ENCODE measurements at regions not wholly inside any gene's neighbourhood (a gene's known extent, or its start where the extent isn't known, plus 50 kb on each side); places are given as distances from the start of the nearest gene placed in this dataset.
"Not testable (repeated sequence)": the region's sequence is repeated elsewhere in the genome, so short reads cannot be mapped to it uniquely, and the experiment has no call there.

DNA sequence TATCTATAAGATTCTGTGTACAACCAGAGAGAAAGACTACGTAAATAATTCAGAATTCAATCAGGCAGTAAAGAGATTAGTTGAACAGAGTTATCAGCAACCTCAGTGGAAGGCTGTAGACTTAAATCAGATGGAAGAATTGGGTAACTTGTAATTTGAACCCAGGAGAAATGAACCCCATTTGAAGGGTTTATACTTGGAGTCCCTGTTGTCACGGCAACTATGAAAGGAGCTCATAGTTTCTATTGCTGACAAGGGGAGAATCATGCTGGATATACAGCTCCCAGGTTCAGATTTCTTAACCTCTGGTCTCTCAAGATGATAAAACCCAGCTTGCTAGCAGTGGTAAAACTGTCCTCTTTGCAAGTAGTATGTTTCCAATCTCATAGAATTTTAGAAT, 54.4 kb upstream of the BMP4 start:
- no peak for DNase-seq

DNA sequence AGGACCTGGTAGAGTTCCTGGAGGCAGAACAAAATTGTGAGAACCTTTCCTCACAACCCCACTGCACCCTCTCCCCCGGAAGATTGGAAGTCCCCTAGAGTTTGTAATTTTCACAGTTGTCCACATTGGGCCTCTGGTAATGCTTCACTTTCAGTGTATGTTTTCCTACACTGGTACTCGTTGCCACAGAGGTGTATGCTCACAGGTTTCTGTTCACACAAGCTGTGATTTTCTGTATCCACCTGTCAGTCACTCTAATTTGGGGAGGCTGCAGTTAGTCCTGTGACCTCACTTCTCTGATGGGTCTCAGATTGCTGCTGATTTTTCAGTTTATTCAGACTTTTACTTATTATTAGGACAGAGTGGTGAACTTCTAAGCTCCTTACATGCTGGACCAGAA, 66.4 kb upstream of the BMP4 start:
- DNase-seq = no peak

DNA sequence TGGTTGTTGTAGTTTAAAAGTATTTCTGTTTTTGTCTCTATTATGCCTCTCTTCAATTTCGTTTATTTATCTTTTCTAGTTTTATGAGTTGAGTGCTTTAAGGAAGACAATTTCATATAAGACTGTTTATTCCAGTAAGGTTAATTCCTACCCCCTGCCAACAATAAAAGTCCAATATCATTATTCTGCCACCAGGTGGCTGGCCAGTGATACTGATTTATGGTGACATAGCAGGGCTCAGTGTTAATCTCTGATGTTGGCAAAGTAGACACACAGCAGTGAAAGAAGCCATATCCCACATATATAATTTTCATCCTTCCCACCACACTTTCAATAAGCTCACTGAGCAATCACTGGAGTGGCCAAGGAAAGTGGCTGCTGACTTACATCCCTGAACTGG, 69.0 kb upstream of the BMP4 start:
- DNase-seq = no peak

DNA sequence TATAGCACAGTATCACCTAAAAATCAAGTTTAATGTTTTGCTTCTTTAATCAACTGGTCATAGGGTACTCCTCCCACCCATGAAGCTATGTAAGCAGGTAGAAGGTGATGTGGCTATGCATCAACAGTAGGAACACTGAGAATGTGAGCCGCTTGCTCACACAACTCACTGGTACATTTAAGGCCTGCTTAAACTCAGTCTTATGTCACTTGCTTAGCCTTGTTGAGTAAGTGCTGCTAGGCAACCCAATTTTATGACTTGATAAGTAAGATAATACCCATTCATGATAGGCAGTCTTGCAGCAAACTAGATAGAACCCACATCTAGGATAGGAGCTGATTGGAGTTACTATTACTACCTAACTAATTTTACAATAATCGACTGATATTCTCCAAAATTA, 70.0 kb upstream of the BMP4 start:
- no peak for DNase-seq

DNA sequence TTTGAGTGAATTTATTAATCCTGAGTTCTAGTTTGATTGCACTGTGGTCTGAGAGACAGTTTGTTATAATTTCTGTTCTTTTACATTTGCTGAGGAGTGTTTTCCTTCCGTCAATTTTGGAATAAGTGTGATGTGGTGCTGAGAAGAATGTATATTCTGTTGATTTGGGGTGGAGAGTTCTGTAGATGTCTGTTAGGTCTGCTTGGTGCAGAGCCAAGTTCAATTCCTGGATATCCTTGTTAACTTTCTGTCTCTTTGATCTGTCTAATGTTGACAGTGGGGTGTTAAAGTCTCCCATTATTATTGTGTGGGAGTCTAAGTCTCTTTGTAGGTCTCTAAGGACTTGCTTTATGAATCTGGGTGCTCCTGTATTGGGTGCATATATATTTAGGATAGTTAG, 74.4 kb upstream of the BMP4 start:
- not testable (repeated sequence) for DNase-seq

DNA sequence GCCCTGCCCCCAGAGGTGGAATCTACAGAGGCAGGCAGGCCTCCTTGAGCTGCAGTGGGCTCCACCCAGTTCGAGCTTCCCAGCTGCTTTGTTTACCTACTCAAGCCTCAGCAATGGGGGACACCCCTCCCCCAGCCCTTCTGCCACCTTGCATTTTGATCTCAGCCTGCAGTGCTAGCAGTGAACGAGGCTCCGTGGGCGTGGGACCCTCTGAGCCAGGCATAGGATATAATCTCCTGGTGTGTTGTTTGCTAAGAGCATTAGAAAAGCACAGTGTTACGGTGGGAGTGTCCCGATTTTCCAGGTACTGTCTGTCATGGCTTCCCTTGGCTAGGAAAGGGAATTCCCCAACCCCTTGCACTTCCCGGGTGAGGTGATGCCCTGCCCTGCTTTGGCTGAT, 76.7 kb upstream of the BMP4 start:
- not testable (repeated sequence) for DNase-seq

DNA sequence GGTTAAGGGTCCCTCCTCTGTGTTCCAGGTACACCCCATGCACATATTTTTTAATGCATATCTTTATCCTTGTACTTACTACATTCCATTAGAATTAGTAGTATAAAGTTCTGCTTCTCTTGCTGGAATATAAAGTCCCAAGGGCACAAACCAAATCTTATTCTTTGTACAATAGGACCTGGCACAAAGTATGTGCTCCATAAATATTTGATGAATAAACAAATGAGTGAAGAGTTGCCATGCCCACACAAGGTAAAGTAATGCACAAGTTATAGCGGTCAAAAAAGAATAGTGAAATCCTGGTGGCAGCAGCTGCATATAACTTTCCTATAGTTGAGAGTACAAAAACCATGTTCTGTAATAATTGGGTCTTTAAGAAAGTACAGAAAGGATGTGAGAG, 82.1 kb upstream of the BMP4 start:
- no peak for DNase-seq

DNA sequence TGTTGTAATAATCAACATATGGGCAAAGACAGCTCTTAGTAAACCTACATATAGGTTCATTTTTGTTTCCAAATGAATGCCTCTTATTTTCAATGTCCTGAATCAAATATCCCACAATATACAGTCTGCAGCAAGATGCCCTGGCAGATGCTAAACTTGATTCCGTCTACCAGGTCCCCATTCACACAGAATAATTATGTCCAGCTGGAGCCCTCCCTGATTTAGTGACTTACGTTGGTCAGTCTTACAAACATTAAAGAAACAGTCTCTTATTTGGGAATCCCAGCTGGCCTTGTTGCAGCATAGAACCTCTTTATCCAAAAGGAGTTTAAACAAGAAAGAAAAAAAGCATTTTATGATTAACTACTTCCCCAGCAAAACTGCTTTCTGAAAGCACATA, 82.7 kb upstream of the BMP4 start:
- no peak for DNase-seq

DNA sequence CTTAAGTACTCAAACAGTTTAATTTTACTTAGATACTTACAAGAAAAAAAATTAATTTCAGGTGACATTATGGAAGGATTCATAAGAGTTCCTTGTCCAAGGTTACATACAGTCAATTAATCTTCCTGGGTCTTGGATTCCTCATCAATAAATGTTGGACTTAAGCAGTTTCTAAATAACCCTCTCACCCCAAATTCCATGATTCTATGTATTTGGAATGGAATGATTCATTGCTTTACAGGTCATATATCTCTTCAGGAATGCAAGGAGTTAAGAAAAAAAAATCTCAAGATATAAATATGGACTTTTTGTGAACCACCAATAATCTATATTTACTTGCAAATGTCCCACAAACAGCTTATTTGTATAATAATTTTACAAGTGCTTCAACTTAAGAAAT, 84.2 kb upstream of the BMP4 start:
- no peak for DNase-seq

DNA sequence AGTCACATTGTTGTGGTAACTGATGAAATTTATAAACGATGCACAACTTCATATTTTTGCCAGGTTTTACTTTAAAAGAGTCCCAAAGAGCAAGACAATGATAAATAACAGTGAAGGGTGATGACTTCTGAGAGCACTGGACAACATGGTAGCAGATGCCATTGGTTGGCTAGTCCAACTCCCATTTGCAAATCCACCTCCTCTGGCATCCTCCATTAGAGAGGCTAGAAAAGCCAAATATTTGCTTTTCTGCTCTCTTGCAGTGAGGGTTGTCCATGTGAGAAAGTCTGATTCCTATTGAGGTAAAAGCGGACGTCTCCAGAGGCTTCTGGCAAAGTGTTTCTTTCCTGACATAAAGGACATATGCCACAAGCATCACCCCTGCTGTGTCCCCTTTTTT, 89.6 kb upstream of the BMP4 start:
- DNase-seq = no peak

DNA sequence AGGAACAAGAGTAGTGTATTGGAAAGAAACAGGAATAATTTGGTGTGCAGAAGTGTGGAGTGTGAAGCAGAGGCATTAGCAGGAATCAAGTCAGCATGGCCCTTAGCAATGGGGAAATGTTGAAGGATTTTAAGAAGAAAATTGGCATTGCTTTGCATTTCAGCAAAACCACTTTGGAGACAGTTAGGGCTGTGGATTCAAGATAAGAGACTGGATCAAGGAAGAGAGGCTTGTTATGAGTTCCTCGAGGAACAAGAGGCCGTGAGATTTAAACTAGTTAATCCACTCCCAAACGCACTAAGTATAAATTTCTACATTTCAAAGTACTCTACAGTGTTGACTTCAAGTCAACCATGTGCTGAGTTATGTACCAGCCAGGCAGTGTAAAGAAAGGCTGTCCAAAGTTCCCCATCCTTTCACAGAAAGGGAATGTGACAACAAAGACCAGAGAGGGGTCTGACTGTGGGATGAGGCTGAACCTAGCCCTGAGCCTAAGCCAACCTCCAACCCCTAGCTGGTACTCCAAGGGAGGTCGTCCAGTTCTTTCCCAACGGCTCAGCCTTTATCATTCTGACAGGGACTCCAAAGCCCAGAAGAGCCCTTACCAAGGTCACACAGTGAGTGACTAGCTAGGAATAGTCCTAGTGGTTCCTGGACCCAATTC, 91.2 kb upstream of the BMP4 start:
- DNase-seq = no peak

DNA sequence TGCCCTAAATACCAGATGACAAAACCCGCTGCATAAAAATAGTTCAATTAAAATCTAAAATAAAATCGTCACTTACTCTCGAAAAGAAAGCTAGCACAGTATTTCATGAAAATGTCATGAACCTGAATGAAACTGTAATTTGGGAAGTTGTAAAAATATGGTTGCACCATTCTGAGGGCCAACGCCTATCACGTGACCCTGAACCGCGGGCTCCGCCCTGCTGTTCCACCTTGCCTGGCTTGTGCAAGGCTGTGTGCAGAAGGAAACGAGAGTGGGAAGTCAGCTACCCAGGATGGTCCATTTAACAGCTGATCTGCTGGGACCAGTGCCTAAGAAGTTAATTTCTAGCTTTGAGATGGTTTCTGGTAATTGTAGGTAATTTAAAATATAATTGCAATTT, 91.7 kb upstream of the BMP4 start:
- no peak for DNase-seq

DNA sequence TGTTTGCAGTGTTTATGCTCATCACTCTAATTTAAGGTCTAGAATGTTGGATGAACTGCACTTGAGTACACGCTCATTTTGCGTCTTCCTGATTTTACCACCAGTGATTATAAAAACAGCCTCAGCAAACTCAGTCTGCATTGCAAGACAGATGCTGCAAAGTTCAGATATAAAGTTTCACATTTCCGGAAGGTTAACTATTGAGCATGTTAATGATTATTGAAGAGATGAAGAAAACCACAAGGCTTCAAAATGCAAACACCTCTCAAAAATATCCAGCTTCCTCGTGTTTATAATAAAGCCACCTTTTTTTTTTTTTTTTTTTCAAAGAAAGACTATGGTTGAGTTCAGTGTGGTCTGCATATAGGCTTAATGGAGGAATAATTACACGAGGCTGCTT, 92.1 kb upstream of the BMP4 start:
- no peak for DNase-seq

DNA sequence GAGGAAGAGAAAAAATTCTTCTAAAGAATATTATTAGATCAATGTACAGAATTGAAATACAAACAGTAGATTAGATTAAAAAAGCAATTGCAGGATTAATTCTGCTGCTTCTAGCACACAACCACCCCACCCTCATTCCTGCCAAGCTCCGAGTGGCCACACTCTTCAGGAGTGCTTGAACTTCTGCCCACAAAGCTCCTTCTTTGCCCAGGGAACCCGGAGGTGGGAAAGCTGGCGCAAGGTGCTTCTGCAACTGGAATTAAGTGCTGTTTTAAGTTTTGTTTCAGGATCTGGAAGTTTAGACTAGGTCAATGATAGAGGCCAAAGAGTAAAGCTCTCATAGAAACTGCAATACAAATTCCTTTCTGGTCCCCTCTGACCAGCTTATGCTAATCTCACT, 94.1 kb upstream of the BMP4 start:
- DNase-seq = no peak

DNA sequence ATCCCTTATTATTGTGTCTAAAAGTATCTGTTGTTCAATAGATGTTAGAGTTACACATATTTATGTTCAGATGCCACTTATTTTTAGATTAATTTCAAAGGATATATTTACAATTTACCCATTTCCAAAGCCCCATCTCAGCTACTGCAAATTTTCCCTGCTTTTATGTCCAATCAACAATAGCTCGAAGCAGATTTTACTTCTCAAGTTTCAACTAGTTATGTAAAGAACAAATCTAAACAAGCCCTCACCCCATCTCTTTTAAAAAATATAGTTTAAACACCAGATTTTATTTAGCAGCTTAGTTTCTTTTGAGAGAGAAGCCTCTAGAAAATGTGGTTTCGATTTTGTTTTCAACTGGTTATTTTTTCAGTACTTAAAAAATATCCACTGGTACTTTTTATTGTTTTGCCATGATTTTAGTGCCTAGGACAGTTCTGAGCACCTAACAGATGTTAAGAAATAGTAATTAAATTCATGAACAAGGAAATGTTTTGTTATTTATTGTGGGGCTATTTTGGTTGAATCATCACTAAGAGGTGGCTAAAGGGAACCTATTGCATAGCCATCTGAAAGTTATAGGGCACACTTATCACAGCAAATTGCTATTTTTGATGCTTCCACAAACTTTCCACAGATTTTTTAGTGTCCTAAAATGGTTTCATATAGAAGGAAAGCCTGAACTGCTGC, 96.2 kb upstream of the BMP4 start:
- DNase-seq = no peak

DNA sequence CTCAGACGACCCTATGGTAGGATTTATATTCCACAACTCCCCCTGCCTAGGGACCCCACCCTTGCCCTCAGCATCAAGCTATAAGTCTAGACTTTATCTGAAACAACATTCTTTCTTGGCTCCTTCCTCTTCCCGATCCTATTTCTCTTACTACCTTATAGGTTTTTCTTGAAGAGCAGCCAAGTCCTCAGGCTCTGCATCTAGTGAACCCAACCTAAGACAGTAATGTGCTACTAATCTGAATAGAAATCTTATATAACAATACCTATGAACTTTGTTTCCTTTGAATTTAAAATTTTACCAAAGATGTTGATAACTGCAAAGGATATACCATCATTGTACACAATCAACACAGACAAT, 96.7 kb upstream of the BMP4 start:
- DNase-seq = no peak

DNA sequence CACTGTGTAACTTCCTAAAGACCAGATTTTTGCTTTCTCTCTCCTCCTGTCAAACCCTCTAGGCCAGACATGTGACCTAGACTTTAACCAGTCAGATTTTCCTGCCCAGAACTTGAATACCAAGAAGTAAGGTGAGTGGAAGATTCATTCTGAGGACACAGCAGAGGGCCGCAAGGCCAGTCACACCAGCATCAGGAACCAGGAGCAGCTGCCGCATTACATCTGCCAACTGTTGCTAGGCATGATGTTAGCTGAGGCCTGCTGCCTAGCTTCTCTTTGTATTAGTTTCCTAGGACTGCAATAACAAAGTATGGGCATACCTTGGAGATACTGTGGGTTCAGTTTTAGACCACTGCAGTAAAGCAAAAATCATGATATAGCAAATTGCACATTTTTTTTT, 101.9 kb upstream of the BMP4 start:
- DNase-seq = no peak

DNA sequence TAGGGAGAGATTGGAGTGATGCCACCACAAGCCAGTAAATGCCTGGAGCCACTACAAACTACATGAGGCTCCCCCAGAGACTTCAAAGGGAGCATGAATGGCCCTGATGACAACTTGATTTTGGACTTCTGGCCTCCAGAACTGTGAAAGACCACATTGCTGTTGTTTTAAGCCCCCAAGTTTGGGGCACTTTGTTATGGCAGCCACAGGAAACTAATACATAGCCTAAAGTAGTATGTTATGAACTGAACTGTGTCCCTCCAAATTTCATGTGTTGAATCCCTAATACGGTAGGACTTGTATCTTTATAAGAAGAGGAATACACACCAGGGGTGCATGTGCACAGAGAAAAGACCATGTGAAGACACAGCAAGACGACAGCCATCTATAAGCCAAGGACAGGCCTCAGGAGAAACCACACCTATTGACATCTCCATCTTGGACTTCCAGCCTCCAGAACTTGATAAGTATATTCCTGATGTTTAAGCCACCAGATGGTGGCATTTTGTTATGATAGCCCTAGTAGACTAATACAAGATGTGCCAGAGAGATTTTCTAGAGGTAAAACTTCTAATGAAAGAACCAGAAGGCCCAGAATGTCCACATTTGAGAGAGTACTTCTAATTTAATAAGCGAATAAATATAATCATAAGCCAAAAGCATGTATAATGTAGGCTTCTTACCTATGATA, 127.1 kb upstream of the BMP4 start:
- no peak for DNase-seq

DNA sequence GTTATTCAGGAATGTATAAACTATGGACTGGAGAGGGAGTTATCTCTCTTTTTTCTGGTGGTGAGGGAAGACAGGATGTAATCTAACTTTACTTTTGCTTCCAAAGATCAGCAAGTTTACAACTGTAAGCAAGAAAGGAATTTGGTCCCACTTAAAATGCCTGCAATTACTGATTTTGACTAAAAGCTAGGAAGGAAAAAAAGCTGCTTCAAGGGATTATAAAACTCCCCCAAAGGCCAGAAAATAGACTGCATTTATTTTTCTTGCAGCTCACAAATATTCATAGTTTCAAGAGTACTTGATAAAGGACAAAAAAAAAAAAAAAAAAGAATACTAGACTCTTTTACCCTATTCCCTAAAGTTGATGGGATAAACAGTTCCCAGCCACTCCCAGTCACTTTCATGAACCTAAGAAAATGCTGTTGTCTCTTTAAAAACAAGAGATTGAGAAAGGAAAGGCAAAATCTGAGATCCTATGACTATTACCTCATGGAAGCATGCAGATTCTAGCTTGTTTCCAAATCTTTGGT, 128.7 kb upstream of the BMP4 start:
- no peak for DNase-seq

DNA sequence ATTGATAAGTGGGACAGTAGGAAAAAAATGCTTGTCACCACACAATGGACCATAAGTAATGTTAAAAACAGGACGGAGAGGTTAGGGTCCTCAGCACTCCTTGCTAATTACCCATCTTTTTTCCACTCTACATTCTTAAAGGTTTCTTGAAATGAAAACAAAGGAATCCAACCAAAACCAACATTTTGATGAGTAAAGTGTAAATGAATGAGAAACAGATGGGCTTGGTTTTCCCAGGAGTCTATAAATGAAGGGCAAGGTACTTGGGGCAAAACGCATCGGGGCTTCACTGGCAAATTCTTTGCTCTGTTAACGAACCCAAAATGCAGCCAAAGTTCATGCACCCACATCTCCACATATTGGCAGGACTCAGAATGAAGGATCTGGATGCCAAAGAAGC, 129.2 kb upstream of the BMP4 start:
- DNase-seq = no peak

DNA sequence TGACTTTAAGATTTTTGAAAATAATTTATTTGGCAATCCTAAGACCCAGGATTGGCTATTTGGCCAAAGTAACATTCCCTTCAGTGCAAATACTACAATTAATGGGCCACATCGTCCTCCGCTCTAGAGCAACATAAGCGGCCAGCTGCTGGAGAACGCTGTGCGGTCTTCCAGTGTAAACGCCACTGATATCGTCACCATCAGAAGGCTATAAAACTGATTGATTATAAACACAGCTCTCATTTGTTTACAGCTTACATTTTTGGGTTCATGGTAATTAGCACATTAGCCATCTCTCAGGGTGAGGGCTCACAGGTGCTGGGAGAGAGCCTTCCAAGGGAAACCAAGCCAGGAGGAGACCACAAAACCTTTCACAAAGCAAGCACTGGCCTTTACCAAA, 130.1 kb upstream of the BMP4 start:
- no peak for DNase-seq

DNA sequence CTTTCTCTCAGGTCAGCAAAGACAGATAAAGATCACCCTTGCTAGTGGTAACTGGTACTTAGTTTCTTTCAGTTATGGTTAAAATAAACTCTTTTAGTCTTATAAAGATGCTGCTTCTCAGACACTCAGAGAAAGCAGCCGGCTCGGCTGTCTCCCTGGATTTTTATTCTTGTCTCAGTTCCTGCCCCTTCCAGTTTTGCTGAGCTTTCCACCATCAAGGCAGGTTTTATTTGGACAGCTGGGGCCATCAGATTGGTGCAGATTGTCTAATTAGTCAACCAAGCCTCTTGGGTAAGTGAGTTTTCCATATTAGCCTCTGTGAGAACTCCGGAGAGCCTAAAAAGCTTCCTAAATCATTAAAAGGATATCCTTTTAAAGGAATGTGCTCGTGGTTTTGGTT, 130.8 kb upstream of the BMP4 start:
- no peak for DNase-seq

DNA sequence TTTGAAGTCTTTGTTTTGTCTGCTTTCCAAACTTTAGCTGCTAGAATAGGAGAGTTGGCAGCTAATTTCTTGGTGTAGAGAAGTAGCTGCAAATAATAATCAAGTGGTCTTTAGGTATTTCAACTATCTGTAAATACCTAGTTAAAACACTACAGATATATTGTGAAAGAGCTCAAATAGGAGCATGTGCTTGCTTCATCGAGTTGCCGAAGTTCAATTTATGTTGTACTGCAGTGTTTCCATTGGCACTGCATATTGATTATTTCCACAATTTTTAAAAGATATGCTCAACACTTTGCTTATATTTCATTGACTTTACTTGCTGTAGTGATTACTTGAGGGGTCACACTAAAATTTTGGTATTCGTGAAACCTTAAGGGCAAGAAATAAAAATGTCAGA, 131.6 kb upstream of the BMP4 start:
- no peak for DNase-seq

DNA sequence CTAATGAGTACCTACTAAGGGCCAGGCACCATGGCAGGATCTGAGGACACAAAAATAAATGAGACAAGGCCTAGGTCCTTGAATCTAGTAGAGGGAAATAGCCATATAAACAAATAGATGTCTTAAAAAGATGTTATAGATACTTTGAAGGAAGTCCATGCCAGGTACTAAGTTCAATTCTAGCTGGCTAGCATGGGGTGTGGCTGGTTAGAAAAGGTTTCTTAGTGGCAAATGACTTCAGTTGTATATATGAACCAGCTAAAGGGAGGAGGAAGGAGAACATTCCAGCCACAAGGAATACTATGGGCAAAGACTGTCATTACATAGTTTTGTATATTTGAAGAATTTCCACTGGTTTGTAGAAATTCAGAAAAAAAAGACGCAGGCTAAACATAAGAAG, 133.6 kb upstream of the BMP4 start:
- no peak for DNase-seq

Data from T-helper 1 cell (primary cell).